Spleen (tissue), 7 donors: ENCODE measurements at regions not wholly inside any gene's neighbourhood (a gene's known extent, or its start where the extent isn't known, plus 50 kb on each side); places are given as distances from the start of the nearest gene placed in this dataset.

Experiments used
- POLR2AphosphoS5 ChIP-seq, 3 donors: sonication (generic); formaldehyde crosslinking; IDR thresholded peaks; one replicate each; pipeline ENCODE4 v1.5.1; 2017; ENCODE audit warnings: antibody characterized with exemption in 3 of 3
- TF ChIP-seq, protein P1 (sequence below), 11 experiments: fragments of 200-600 bp in 7 of 11; fragments of 450-650 bp in 4 of 11; sonication (generic) in 4 of 11; IDR thresholded peaks in 8 of 11; conservative IDR thresholded peaks in 3 of 11; 1 replicate in 7 of 11; 2 replicates in 4 of 11; pipeline versions ENCODE4 v1.4.0 to v1.8.0; 2016 to 2021; ENCODE audit warnings: antibody characterized with exemption in 11 of 11, inconsistent platforms in 4 of 11, mild to moderate bottlenecking in 1 of 11
- donor health status: DM: no; HTN: no; CAD: no; lungs with moderate emphysema.
- donor health status: DM: no; HTN: no; CAD: no.
- donor health status: DM: no; HTN: no; CAD: no.

- TF ChIP-seq, protein P1, sequence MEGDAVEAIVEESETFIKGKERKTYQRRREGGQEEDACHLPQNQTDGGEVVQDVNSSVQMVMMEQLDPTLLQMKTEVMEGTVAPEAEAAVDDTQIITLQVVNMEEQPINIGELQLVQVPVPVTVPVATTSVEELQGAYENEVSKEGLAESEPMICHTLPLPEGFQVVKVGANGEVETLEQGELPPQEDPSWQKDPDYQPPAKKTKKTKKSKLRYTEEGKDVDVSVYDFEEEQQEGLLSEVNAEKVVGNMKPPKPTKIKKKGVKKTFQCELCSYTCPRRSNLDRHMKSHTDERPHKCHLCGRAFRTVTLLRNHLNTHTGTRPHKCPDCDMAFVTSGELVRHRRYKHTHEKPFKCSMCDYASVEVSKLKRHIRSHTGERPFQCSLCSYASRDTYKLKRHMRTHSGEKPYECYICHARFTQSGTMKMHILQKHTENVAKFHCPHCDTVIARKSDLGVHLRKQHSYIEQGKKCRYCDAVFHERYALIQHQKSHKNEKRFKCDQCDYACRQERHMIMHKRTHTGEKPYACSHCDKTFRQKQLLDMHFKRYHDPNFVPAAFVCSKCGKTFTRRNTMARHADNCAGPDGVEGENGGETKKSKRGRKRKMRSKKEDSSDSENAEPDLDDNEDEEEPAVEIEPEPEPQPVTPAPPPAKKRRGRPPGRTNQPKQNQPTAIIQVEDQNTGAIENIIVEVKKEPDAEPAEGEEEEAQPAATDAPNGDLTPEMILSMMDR (IDR thresholded peaks at IDR 0.05 in 8 of 11, conservative IDR thresholded peaks at IDR 0.05 in 3 of 11), result no peak
- TF ChIP-seq POLR2AphosphoS5 (IDR thresholded peaks at IDR 0.05), result no peak
These were observed 56.1 kb upstream of the FOXQ1 start for GRCh38 chr6:1255636-1256365.
